ENCODE measurements at regions not wholly inside any gene's neighbourhood (a gene's known extent, or its start where the extent isn't known, plus 50 kb on each side); places are given as distances from the start of the nearest gene placed in this dataset.
"Not testable (repeated sequence)": the region's sequence is repeated elsewhere in the genome, so short reads cannot be mapped to it uniquely, and the experiment has no call there.

DNA sequence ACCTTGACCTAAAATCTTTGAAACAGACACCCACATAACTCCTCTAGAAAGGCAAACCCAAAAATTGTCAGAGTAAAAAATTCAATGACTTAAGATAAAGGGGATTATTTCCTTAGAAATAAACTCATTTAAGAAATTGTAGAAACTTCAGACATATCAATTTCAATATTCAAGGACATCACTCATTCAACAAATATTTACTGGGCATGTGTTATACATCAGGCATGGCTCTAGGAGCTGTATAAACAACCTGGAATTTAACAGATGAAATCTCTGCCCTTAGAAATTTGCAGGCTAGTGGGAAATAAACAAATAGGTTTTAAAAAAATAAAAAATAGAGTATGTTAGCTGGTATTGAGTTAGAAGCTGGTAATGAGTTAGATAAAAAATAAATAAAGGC is 84.0 kb upstream of the LSM14A start:
- DNase-seq (ENCODE audit: low read depth) = no peak

DNA sequence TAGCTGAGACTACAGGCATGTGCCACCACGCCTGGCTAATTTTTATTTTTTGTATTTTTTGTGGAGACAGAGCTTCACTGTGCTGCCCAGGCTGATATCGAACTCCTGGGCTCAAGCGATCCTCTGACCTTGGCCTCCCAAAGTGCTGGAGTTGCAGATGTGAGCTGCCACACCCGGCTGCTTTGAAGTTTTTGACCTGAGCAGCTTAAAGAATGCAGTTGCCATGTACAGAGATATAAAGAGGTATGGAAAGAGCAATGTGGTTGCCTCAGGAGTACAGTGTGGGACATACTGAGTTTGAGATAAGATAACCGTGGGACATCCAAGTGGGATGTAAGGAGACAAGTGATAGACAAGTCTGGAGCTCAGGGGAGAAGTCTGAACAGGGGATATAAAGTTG is 82.7 kb upstream of the LSM14A start:
- no peak for DNase-seq (ENCODE audit: low read depth)
- H3K4me3 ChIP-seq (ENCODE audit: low read depth, low read length) = no peak overlapping the region

More for the DNA sequence above, 84.0 kb upstream of the LSM14A start:
- H3K4me3 ChIP-seq (ENCODE audit: low read depth, low read length) = no peak overlapping the region

DNA sequence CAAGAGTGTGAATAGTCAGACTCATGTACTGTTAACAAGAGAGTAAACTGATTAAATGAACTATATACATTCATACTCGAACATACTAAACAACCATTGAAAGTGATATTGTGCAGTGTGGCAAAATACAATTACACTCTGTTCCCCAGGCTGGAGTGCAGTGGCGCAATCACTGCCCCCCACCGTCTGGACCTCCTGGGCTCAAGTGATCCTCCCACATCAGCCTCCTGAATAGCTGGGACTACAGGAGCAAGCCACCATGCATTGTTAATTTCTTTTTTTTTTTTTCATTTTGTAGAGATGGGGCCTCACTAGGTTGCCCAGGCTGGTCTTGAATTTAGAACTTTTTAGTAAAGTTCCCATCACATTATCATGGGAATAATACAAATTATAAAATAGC is 77.3 kb upstream of the LSM14A start:
- H3K4me3 ChIP-seq (ENCODE audit: low read depth, low read length) = no peak overlapping the region
- no peak for DNase-seq (ENCODE audit: low read depth)

DNA sequence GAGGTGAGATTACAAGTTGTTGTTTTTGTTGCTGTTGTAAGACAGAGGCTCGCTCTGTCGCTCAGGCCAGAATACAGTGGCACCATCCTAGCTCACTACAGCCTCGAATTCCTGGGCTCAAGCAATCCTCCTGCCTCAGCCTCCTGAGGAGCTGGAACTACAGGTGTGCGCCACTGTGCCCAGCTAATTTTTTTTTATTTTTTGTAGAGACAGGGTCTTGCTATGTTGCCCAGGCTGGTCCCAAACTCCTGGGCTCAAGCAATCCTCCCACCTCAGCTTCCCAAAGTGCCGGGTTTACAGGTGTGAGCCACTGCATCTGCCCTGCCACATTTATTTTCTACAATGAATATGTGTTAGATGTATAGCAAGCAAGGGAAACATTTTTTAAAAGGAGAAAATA is 76.9 kb upstream of the LSM14A start:
- not testable (repeated sequence) for DNase-seq (ENCODE audit: low read depth)

DNA sequence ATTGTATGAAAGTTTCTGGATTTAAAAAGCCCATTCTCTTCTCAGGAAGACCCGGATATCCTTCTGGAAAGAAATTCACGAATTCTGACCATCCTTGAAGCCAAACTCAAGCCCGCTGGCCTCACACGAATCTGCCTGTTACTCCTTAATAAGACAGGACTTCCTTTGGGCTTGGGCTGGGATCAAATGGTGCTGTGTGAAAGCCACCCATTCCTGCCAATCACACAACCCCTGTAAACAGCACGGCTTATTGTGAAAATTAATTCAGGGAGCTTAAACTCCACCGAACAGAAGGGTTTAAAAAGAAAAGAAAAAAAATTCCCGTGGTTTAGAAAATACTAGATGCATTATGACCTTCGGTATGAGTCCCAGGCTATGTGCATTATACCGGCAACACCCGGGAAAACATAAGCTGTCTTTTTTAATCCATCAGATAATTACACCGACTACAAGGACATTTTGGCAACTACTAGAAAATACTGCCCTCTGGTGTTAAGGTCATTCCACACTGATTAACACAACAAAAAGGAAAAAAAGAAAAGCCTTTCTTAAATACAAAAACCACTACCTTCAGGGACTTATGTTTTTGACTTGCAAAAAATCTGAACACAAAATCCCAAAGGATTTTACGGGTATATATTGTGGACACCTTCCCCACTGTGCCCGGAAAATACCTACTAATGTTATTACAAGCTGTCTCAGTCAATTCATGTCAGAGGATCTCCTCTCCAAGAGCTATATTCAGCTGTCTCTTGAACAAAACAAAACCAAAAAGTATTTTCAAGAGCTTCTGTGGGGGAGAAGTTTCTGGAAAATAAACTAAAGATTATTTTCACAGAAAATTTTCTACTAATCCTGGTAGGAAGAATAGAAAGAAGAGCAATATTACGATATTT is 76.0 kb upstream of the LSM14A start:
- DNase-seq (ENCODE audit: low read depth) = peak; percentile 8
- H3K4me3 ChIP-seq (ENCODE audit: low read depth, low read length) = no peak overlapping the region

More for the DNA sequence above, 76.9 kb upstream of the LSM14A start:
- H3K4me3 ChIP-seq (ENCODE audit: low read depth, low read length) = not testable (repeated sequence)

DNA sequence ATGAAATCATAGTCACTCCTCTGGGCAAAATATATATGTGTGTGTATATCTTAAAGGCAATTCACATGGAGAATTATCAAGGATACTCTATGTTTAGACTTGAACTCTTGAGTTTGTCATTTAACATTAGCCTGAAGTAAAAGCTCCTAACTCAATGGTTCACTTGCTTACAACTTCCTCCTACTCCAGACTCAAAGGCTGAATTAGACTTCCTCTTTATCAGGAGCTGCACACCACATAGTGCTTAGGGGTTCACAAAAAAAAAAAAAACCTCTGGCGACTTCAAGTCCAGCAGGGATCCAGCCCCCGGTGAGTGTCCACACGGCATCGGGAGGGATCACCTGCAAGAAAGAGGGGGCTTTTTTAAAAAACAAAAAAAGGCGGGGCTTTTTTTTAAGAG is 68.2 kb upstream of the LSM14A start:
- H3K4me3 ChIP-seq (ENCODE audit: low read depth, low read length) = no peak overlapping the region
- no peak for DNase-seq (ENCODE audit: low read depth)

DNA sequence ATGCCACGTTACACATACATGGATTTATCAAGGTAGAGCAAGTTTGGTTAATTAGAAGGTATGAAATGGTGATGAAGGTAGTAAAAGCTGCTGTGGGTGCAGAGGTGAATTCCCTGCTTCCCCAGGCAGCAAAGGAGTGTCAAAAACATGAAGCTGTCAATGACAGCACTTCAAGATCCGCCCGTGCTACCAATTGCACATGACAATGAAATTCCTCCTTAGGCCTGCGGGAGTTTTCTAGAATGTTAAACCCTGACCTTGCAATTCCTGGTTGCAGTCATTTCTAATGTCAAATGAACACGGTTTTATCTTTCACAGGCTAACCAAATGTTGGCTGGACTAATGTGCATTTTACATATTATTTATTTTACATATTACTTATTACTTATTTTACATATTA is 67.7 kb upstream of the LSM14A start:
- no peak for DNase-seq (ENCODE audit: low read depth)
- H3K4me3 ChIP-seq (ENCODE audit: low read depth, low read length) = no peak overlapping the region

DNA sequence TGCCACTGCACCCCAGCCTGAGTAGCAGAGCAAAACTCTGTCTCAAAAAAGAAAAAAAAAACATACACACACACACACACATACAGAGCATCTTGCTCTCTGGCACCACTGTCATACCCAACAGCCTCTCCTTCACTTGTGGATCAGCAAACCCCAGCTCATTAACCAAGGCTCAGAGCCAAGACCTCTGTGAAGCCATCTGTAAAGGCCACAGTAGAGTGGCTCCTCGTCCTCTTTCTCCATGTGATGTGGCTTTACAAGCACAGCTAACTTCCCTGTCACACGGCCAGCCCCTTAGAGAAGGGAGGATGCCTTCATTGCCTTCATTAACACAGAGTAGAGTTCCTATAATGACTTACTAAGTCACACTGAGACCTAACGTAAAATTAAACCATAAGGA is 62.7 kb upstream of the LSM14A start:
- no peak for DNase-seq (ENCODE audit: low read depth)
- no peak overlapping the region for H3K4me3 ChIP-seq (ENCODE audit: low read depth, low read length)

DNA sequence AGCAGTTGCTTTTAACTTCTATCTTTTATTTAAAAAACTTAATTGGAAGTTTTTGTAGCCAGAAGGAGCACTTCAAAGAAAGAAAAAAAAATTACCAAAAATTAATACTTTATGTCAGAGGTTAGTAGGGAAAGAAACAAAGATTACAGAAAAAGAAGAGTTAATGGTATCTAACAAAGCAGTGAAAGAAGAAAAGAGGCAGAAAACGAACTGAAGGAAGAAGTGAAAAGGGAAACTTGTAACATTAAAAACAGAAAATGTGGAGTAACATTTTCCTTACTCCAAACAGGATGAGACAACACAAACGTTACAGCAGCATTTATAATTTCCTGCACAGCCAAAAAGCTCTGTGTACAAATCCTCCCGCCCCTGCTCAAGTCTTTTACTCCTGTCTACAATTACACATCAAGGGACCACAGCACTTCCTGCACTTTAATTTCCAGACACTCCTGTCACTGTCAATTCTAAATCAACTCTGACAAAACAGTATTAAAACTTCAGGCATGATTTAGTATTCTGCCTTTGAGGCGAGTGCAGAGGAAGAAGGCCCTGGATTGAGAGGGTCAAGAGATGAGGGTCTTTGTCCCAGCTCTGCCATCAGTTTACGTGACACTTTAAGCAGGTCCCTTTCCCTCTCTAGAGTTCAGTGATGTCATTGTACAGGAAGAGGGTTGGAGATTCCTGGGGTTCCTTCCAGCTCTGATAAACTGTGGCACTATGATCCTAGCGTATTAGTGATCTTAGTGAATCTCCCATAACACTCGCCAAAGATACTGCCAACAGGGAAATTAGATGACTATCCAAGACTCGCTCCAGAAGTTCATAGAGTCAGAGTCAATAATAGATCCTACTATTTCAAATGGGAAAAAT is 53.2 kb upstream of the LSM14A start:
- no peak overlapping the region for H3K4me3 ChIP-seq (ENCODE audit: low read depth, low read length)
- DNase-seq (ENCODE audit: low read depth) = no peak

DNA sequence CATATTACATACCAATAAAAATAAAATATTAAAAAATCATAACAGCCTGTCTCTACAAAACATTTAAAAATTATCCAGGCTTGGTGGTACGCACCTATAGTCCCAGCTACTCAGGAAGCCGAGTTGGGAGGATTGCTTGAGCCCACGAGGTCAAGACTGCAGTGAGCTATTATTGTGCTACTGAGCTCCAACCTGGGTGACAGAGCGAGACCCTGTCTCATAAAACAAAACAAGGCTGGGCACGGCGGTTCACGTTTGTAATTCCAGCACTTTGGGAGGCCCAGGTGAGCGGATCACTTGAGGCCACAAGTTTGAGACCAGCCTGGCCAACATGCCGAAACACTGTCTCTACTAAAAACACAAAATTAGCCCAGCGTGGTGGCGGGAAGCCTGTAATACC is 52.2 kb upstream of the LSM14A start:
- no peak overlapping the region for H3K4me3 ChIP-seq (ENCODE audit: low read depth, low read length)
- no peak for DNase-seq (ENCODE audit: low read depth)

DNA sequence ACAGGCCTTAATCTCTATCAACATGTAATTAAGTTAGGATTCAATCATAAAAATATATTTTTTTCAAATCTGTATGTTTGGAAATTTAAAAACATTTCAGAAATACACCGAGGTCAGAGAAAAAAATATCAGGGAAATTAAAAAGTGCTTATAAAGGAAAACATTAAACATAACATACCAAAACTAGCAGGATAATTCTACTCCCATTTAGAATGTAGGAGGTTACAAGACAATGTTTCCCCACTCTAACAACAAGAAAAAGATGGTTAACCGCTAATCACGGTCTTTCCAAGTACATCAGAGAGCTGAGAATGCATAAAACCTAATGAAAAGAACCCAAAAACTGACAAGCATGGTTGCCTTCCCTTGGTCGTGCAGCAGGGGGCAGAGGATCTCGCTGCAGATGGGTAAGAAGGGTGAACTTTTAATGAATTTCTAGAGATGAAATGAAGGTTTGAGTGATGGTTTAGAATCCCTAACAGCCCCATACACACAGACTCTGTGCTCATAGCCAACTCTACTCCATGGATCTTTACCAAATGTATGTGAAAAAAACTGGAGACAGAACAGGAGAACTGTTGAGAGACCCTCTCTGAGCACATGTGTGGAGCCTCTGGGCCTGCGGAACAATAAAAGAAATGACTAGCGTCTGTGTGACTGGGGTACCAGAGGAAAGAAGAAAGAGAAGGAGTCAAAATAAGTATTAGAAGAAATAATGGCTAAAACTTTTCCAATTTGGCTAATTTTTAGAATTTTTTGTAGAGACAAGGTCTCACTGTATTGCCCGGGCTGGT is 51.3 kb upstream of the LSM14A start:
- DNase-seq (ENCODE audit: low read depth) = peak; percentile 6
- H3K4me3 ChIP-seq (ENCODE audit: low read depth, low read length) = no peak overlapping the region
